Ishikawa (cell line): ENCODE measurements at regions not wholly inside any gene's neighbourhood (a gene's known extent, or its start where the extent isn't known, plus 50 kb on each side); places are given as distances from the start of the nearest gene placed in this dataset.

Source experiments
- EP300 ChIP-seq: IDR thresholded peaks from 2 replicates; pipeline ENCODE4 v1.6.1; 2012; ENCODE audit warnings: borderline replicate concordance
- USF1 ChIP-seq: IDR thresholded peaks from 2 replicates; pipeline ENCODE4 v1.6.1; 2012
- YY1 ChIP-seq: IDR thresholded peaks from 2 replicates; pipeline ENCODE4 v1.6.1; 2012; ENCODE audit warnings: low read depth

DNA sequence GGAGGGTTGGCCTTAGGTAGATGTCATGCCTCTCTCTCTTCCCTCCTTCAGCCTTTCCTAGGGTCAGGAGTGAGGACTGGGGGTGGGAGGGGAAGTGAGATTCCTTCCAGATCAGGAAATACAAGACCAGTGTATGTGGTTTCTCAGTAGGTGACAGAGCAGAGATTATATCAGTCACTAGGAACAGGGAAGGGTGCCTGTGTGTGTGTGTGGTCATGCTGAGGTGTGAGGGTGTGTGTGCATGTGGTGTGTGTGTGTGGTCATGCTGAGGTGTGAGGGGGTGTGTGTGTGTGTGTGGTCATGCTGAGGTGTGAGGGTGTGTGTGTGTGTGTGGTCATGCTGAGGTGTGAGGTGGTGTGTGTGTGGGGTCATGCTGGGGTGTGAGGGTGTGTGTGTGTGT is 259.8 kb downstream of the LOXHD1 start:
- TF ChIP-seq YY1 (no peak), EP300 (no peak), USF1 (no peak)
